Lower leg skin (tissue), 3 donors: ENCODE measurements at regions not wholly inside any gene's neighbourhood (a gene's known extent, or its start where the extent isn't known, plus 50 kb on each side); places are given as distances from the start of the nearest gene placed in this dataset.

Experiments used
- POLR2A ChIP-seq, 2 donors: fragments of 450-650 bp; IDR thresholded peaks; one replicate each; pipeline ENCODE4 v1.6.1; 2016 to 2017; ENCODE audit warnings: antibody characterized with exemption in 2 of 2, mild to moderate bottlenecking in 1 of 2, moderate library complexity in 1 of 2
- TF ChIP-seq, protein P1 (sequence below), 3 donors: fragments of 450-650 bp; IDR thresholded peaks; one replicate each; pipeline ENCODE4 v1.5.1; 2016; ENCODE audit warnings: antibody characterized with exemption in 3 of 3, mild to moderate bottlenecking in 3 of 3, moderate library complexity in 2 of 3

DNA sequence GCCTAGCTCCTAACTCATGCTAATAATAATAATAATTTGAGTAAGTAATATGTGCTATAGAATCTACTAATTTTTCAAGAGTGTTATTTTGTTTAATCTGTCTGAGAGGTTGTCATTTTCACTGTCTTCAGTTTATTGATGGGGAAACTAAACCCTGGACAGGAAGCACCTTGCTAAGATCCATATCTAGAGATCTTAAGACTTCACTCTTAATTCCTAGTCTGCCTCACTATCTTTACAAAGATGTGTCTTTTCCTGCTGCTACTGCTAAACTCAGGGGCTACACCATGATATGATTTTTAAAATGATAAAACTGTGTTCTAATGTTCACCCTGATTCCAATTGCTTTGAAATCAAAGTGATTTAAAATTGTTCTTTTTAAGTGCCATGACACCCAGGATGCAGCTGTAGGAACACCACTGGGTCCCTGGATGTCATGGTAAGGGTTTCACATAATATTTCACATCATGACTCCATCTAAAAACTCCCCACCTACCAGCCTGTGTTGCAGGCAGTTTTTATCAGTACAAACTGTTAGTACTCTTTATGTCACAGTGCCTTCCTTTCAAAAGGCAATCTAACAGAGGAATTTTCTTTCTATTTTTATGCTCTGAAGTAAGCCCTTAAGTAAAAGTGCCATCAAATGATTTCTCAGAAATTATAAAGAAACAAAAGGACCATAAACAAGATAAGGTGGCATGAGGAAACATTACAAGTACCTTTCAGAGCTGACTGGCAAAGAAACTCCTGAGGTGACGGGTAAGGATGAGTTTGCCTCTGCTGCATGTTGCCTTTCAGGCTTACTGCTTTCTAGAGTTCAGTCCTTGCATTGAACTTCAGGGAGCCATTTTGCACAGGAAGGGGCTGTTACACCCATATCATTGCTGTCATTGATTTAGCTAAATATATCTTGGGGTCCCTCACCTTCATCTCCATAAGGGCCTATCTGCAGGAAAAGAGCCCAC, 160.1 kb upstream of the SATB1 start:
- TF ChIP-seq POLR2A (IDR thresholded peaks at IDR 0.05): no peak
- TF ChIP-seq, protein P1, sequence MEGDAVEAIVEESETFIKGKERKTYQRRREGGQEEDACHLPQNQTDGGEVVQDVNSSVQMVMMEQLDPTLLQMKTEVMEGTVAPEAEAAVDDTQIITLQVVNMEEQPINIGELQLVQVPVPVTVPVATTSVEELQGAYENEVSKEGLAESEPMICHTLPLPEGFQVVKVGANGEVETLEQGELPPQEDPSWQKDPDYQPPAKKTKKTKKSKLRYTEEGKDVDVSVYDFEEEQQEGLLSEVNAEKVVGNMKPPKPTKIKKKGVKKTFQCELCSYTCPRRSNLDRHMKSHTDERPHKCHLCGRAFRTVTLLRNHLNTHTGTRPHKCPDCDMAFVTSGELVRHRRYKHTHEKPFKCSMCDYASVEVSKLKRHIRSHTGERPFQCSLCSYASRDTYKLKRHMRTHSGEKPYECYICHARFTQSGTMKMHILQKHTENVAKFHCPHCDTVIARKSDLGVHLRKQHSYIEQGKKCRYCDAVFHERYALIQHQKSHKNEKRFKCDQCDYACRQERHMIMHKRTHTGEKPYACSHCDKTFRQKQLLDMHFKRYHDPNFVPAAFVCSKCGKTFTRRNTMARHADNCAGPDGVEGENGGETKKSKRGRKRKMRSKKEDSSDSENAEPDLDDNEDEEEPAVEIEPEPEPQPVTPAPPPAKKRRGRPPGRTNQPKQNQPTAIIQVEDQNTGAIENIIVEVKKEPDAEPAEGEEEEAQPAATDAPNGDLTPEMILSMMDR (IDR thresholded peaks at IDR 0.05): no peak
